Kasumi-1 (cell line): ENCODE measurements at regions not wholly inside any gene's neighbourhood (a gene's known extent, or its start where the extent isn't known, plus 50 kb on each side); places are given as distances from the start of the nearest gene placed in this dataset.

Experiments used
- DNase-seq, 2 experiments: peaks; one replicate each; lab custom pipeline; 2025; lab: John Stamatoyannopoulos, UW

- no peak for DNase-seq
Observed at GRCh38 chr18:61248589-61248988, 84.6 kb upstream of the CDH20 start.

DNA sequence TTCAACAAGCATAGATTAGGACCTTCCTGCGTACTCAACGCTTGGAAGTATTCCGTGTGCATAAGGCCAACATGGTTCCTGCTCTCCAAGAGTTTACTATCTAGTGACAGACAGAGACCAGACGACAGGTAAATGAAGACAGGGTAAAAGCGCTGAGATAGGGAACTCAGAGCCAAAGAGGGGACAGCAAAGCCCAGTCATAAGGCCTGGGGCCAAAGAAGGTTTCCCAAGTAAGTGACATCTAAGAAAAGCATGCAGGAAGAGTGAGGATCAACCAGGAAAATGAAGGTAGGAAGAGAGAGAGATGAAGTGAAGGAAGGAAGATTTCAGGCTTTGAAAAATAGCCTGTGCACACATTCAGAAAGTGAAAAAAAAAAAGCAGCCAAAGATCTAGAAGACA, 76.9 kb upstream of the CDH20 start:
- no peak for DNase-seq

DNA sequence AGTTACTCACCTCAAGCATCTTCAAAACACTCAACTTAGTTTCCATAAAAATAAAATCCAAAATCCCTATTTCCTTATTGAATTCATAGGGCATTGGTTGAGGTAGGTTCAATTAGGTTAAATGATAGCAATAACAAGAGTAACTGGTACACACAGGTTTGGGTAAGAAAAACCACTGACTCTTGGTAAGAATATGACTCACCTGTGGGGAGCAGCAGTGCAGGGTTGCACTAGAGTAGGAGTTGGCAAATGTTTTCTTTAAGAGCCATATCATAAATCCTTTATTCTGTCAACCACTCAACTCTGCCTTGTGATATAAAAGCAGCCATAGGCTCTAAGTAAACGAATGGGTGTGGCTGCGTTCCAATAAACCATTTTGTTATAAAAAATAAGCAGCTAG, 71.4 kb upstream of the CDH20 start:
- no peak for DNase-seq

- DNase-seq = no peak
Observed at GRCh38 chr18:61272793-61273192, 60.4 kb upstream of the CDH20 start.

GRCh38 chr18:61273533-61273932, 59.7 kb upstream of the CDH20 start:
- no peak for DNase-seq

- no peak for DNase-seq
Observed at GRCh38 chr18:61274416-61274960, 58.7 kb upstream of the CDH20 start.

GRCh38 chr18:61277808-61278207, 55.4 kb upstream of the CDH20 start:
- no peak for DNase-seq

GRCh38 chr18:61281431-61281830, 51.8 kb upstream of the CDH20 start:
- DNase-seq = no peak

DNA sequence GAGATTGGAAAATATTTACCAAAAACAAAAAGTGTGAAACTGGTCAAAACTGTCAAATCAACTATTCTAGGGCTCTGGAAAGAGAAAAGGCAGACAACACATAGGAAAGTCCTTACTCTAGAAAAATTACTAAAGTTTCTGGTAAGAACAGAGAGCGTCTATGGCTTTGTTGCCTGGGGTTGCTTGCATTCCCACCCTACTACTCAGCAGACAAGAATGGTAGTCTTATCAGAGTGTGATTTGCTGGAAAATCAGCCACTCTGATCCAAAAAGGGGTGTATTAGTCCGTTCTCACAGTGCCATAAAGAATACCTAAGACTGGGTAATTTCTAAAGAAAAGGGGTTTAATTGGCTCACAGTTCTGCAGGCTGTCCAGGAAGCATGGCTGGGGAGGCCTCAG, 50.3 kb upstream of the CDH20 start:
- DNase-seq = no peak
